Kidney epithelial cell (primary cell): ENCODE measurements at regions not wholly inside any gene's neighbourhood (a gene's known extent, or its start where the extent isn't known, plus 50 kb on each side); places are given as distances from the start of the nearest gene placed in this dataset.

Experiments
- DNase-seq: peaks from one replicate; pipeline ENCODE4 v3.0.0-alpha.2; 2010; ENCODE audit warnings: low read depth
- H3K27me3 ChIP-seq: 2 replicates; pipeline ENCODE4 v1.6.0; 2011; ENCODE audit warnings: low read length; ENCODE audit not compliant: control insufficient read depth, insufficient read depth
- H3K36me3 ChIP-seq: 2 replicates; pipeline ENCODE4 v1.5.1; 2011; ENCODE audit warnings: low read length; ENCODE audit not compliant: control insufficient read depth, insufficient read depth
- H3K4me3 ChIP-seq: 2 replicates; pipeline ENCODE4 v1.5.1; 2011; ENCODE audit warnings: low read depth, mild to moderate bottlenecking, control low read depth, low read length
- TF ChIP-seq, protein P1 (sequence below): IDR thresholded peaks from 2 replicates; pipeline ENCODE4 v1.5.1; 2011; ENCODE audit warnings: mild to moderate bottlenecking, moderate library complexity, low read length, control low read depth, inconsistent platforms; ENCODE audit not compliant: insufficient read depth, poor library complexity, severe bottlenecking

DNA sequence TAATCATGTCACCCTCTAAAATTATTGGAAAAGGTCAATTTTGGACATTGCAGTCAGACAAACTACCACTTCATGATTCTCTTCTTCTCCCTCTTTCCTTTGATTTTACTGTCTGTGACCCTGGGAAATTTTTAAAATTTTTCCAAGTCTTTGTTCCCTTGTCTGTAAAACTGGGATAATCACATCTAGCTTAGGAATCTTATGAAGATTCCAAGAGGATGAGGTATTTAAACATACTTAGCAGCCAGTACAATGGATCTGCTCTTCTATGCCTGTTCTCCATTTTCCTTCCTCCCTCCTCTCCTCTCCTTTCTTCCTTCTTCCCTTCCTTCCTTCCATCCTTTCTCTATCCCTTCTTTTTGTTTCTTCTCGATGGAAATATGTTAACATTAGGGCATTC is 651.6 kb upstream of the MARCKS start:
- TF ChIP-seq, protein P1, sequence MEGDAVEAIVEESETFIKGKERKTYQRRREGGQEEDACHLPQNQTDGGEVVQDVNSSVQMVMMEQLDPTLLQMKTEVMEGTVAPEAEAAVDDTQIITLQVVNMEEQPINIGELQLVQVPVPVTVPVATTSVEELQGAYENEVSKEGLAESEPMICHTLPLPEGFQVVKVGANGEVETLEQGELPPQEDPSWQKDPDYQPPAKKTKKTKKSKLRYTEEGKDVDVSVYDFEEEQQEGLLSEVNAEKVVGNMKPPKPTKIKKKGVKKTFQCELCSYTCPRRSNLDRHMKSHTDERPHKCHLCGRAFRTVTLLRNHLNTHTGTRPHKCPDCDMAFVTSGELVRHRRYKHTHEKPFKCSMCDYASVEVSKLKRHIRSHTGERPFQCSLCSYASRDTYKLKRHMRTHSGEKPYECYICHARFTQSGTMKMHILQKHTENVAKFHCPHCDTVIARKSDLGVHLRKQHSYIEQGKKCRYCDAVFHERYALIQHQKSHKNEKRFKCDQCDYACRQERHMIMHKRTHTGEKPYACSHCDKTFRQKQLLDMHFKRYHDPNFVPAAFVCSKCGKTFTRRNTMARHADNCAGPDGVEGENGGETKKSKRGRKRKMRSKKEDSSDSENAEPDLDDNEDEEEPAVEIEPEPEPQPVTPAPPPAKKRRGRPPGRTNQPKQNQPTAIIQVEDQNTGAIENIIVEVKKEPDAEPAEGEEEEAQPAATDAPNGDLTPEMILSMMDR: no peak
- H3K27me3 ChIP-seq: no peaks in the 10 kb centered on the region
- DNase-seq: no peak
- H3K36me3 ChIP-seq: no peaks in the 10 kb centered on the region
- no peak overlapping the region for H3K4me3 ChIP-seq

DNA sequence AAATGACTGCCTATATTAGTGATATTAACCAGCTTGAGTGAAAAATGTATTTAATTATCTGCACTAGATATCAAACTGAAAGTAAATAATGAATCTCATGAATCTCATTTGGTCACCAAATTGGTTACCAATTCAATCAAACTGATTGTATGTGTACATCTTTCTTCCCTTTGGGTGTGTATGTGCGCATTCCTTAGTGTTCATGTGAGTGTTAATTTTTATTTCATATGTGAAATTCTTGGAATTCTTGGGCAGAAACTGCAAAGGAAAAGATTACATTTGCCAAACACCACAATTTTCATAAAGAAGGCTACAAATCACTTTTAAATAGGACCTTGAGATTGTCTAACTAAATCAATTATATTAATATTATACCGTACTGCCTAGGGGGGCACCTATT is 648.4 kb upstream of the MARCKS start:
- no peaks in the 10 kb centered on the region for H3K36me3 ChIP-seq

DNA sequence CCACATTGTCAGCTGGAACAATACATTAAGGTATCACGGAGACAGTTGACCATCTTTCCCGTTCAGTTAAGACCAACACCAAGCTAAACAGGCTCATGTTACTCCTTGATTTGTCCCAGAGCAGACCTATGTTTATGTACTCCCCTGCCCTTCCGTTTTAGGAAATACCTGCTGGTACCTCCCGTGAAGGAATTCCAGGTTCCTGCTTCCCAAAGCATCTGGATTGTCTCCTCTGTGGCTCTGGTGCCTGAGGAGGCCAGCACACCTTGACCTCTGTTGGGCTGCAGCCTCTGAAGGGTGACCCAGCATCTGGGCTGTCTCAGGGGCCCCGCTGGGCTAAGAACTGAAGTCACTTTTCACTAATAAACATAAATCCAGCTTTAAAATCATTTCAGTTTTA is 647.8 kb upstream of the MARCKS start:
- Histone ChIP-seq H3K36me3 (no peaks in the 10 kb centered on the region), H3K4me3 (no peak overlapping the region), H3K27me3 (no peaks in the 10 kb centered on the region)
- TF ChIP-seq, protein P1: no peak
- no peak for DNase-seq

More for the DNA sequence above, 648.4 kb upstream of the MARCKS start:
- no peaks in the 10 kb centered on the region for H3K27me3 ChIP-seq
- TF ChIP-seq, protein P1: no peak
- DNase-seq: no peak
- H3K4me3 ChIP-seq: no peak overlapping the region

- no peak for DNase-seq
- no peak overlapping the region for H3K4me3 ChIP-seq
- no peaks in the 10 kb centered on the region for H3K27me3 ChIP-seq
- TF ChIP-seq, protein P1: no peak
- no peaks in the 10 kb centered on the region for H3K36me3 ChIP-seq
Measured at GRCh38 chr6:113211170-113211569, 646.0 kb upstream of the MARCKS start.

DNA sequence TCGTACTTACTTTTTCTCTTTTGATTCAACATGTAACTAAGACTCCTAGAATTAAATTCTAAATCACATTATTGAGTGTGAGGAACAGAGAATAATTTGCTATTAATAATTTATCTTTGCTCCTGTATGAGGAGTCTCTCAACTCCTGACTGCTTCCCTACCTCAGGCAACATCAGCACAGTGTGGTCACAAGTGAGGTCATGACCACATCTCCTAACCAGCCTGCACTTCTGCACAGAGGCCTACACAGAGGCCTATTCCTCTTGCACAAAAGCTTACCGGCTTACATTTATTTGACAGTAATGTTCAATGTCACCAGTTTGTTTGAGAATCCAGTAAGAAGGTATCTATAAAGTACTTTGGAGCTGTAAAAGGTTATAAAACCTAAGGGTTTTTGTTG is 637.4 kb upstream of the MARCKS start:
- no peaks in the 10 kb centered on the region for H3K36me3 ChIP-seq
- H3K4me3 ChIP-seq: no peak overlapping the region
- TF ChIP-seq, protein P1: no peak
- H3K27me3 ChIP-seq: no peaks in the 10 kb centered on the region
- no peak for DNase-seq

GRCh38 chr6:113220832-113221231 is 636.3 kb upstream of the MARCKS start:
- TF ChIP-seq, protein P1: no peak
- DNase-seq: no peak
- H3K27me3 ChIP-seq: no peaks in the 10 kb centered on the region
- H3K36me3 ChIP-seq: no peaks in the 10 kb centered on the region
- no peak overlapping the region for H3K4me3 ChIP-seq
